Umbilical cord (tissue), 1 donor: ENCODE measurements at regions not wholly inside any gene's neighbourhood (a gene's known extent, or its start where the extent isn't known, plus 50 kb on each side); places are given as distances from the start of the nearest gene placed in this dataset.
A peak's percentile ranks its signal among the peaks of the same experiment; 100 is the strongest.
"Not testable (repeated sequence)": the region's sequence is repeated elsewhere in the genome, so short reads cannot be mapped to it uniquely, and the experiment has no call there.

Source experiments
- DNase-seq: peaks from one replicate; pipeline ENCODE4 v3.0.0-alpha.2; 2015; ENCODE audit warnings: low spot score

GRCh38 chr6:85285114-85285513 lies 164.8 kb upstream of the NT5E start:
- no peak for DNase-seq

- no peak for DNase-seq
These were observed 166.4 kb upstream of the NT5E start for GRCh38 chr6:85283436-85283835.

- peak; percentile 38 for DNase-seq
These were observed 171.3 kb upstream of the NT5E start for GRCh38 chr6:85278466-85279035.

- not testable (repeated sequence) for DNase-seq
These were observed 173.9 kb upstream of the NT5E start for GRCh38 chr6:85276026-85276425.

DNA sequence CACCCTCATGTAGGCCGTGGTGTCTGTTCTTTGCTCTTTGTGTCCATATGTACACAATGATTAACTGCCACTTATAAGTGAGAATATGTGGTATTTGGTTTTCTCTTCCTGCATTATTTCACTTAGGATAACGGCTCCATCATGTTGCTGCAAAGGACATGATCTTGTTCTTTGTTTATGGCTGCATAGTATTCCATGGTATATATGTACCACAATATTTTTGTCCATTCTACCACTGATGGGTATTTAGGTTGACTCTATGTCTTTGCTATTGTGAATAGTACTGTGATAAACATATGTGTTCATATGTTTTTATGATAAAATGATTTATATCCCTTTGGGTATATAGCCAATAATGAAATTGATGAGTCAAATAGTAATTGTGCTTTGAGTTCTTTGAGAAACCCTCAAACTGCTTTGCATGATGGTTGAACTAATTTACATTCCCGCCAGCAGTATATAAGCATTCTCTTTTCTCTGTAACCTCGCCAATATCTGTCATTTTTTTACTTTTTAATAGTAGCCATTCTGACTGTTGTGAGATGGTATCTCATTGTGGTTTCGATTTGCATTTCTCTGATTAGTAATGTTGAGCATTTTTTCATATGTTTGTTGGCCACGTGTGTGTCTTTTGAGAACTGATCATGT lies 174.4 kb upstream of the NT5E start:
- no peak for DNase-seq

GRCh38 chr6:85273870-85274269 lies 176.0 kb upstream of the NT5E start:
- DNase-seq: no peak

- peak; percentile 32 for DNase-seq
These were observed 176.8 kb upstream of the NT5E start for GRCh38 chr6:85273046-85273445.

- no peak for DNase-seq
These were observed 177.3 kb upstream of the NT5E start for GRCh38 chr6:85272592-85272991.

GRCh38 chr6:85262621-85263020 lies 187.3 kb upstream of the NT5E start:
- DNase-seq: no peak

DNA sequence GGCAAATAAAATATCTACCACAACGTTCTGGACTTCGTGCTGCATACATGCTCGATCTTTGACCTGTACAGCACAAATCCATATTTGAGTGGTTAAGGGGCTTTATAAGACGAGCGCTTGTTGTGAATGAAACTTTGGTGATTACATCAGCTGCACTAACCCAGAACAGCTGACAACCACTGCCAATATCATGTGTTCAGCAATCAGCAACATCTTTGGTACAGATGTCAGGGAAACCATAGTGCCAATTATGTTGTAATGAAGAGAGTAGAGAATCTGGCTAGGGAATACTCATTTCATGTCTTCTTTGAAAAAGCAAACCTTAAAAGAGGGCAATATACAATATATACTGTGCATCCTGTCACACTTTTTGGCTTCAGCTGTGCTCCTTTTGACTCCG lies 188.6 kb upstream of the NT5E start:
- DNase-seq: no peak

DNA sequence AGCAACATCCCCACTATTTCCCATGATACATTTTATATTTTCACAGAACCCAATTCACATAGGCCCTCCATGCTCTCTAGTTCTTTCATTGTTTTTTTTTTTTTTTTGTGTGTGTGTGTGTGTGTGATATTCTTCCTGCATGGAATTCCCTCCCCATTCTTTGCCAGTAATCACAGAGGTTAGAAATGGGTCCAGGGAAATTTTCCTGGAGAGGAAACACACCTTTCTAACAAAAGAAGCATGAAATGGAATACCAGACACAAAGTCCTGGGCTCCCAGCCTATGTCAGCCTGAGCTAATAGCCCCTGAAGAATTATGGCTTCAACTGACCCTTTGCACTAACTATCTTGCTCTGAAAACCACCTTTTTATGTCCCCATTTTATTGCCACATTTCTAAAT lies 194.2 kb upstream of the NT5E start:
- no peak for DNase-seq

DNA sequence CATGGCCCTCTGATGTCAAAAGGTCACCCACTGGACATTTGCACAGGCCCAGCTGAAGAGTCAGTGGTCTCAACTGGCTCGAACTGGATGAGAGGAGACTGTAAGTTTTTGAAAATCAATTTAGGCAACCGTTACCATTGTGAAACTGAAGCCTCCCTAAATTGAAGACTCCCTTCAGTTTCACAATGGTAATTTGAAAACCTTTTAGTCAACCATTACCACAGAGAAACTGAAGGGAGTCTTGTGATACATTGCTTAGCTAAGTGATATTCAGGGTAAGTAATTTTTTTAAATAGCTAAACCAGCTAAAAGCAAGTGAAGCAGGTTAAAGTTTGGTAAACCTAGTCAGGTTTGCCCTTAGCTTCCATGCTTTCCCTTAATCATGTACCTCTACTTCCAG lies 197.3 kb upstream of the NT5E start:
- DNase-seq: no peak

DNA sequence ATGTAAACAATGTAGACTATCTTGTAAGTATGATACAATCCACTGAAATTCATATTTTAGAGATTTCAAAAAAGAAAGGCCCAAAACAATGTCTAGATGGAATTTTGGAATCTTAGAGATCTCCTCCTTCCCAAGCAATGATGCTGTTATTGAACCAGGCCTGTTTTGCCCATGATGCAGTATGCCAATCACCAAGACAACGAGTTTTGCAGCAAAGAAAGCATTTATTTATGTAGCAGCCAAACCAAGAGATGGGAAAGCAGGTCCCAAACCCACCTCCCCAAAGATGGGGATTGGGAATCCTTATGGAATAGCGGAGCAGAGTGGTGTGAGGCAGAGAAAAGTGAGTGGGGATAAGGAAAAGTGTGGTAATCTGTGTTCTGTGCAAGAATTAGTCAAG lies 197.8 kb upstream of the NT5E start:
- no peak for DNase-seq

- DNase-seq: no peak
These were observed 198.6 kb upstream of the NT5E start for GRCh38 chr6:85251300-85251699.

- no peak for DNase-seq
These were observed 199.2 kb upstream of the NT5E start for GRCh38 chr6:85250586-85251220.

GRCh38 chr6:85245004-85245403 lies 204.9 kb upstream of the NT5E start:
- no peak for DNase-seq

DNA sequence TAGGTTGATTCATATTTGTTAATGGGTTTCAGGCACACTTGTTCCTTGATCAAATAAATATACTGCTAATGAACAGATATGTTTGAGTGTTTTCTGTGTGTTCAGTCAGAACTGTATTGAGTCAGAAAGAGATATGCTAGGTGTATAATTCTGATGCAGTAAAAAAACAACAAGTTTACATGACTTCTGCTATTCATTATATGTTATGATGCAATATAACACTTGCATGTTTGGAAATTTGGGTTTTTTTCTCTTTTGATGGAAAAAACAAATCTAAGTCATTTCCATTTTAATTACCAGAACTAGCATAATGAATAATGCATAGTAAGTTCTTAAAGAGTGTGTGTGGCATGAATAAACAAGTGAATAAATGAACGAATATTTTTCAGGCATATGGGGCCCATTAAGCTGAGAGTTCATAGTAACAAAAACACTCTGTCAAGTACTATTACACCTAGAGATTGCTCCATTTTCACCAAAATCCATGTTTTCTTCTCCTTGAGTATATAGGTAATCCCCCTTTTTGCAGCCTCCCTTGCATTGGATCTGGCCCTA lies 208.3 kb upstream of the NT5E start:
- DNase-seq: no peak

- no peak for DNase-seq
These were observed 209.0 kb upstream of the NT5E start for GRCh38 chr6:85240787-85241385.

DNA sequence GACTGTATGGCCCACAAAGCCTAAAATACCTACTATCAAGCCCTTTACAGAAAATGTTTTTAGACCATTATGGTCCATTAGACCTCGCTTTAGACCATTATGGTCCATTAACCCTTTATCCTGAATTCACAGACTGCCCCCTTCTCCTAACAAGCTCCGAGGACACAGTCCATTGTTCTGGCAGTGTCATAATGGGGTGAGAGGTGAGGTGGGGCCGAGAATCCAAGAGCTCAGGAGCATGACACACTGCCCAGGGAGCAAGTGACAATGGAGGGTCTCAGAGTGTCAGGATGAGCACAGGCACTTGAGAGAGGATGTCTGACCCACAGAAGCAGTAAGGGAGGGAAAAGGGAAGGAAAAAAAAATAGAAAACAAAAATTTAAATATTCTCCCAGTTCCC lies 212.4 kb upstream of the NT5E start:
- DNase-seq: no peak

- DNase-seq: no peak
These were observed 213.2 kb upstream of the NT5E start for GRCh38 chr6:85236636-85237035.

DNA sequence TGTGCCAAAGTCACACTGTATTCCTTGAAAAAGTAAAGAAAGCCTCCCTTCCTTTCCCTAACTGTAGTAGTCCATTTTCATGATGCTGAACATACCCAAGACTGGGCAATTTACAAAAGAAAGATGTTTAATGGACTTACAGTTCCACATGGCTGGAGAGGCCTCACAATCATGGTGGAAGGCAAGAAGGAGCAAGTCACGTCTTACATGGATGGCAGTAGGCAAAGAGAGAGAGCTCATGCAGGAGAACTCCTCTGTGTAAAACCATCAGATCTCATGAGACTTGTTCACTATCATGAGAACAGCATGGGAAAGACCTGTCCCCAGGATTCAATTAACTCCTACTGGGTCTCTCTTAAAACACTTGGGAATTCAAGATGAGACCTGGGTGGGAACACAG lies 222.5 kb upstream of the NT5E start:
- DNase-seq: not testable (repeated sequence)

DNA sequence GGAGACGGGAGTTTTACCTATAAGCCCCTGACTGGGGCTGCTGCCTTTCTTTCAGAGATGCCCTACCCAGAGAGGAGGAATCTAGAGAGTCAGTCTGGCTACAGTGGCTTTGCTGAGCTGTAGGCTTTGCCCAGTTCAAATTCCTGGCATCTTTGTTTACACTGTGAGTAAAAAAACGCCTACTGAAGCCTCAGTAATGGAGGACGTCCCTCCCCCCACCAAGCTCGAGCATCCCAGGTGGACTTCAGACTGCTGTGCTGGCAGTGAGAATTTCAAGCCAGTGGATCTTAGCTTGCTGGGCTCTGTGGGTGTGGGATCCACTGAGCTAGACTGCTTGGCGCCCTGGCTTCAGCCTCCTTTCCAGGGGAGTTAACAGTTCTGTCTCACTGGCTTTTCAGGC lies 237.1 kb upstream of the NT5E start:
- not testable (repeated sequence) for DNase-seq

DNA sequence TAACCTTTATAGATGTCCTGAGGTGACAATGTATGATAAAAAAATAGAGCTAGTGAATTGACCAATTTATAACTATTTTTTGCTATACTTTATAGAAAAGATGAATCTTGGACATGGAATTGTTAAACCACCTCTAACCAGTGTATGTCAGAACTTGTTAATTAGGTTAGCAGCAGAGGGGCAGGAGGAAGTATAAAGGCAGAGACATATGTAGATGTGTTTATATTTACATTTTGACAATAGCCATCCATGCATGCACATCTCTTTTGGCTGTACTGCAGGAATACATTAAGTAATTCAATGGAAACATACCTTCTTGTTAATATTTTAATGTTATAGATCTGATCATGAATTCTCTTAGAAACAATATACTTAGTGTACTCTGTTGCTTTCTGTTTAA lies 254.6 kb upstream of the NT5E start:
- no peak for DNase-seq
